ENCODE measurements at regions not wholly inside any gene's neighbourhood (a gene's known extent, or its start where the extent isn't known, plus 50 kb on each side); places are given as distances from the start of the nearest gene placed in this dataset.

DNA sequence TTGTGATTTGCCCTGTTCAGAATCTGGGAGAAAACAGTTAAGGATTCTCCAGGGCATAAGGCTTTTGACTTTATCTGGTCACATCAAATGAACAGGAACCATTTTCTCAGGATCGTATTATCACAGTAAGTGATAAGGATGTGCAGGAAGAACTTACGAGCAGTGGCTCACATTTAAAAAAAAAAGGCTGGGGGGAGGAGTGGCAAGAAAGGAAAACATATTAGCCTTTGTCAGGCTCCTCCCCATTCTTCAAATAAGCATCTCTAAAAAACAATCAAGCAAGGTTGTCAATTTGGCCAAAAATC is 234.3 kb upstream of the TMEM161B start:
- intact Hi-C loops (cut with DNase I), result no loop called here
- Histone ChIP-seq H3K27me3 (ENCODE audit: control insufficient read depth, insufficient read depth, low read length) (no peaks in the 10 kb centered on the region), H3K9me3 (ENCODE audit: control insufficient read depth in 2 of 3, insufficient read depth in 1 of 3, low read length in 3 of 3) (no peaks in the 10 kb centered on the region), H3K27ac (ENCODE audit: low read depth in 2 of 2, low read length in 2 of 2) (no peak overlapping the region), H3K9ac (ENCODE audit: low read length in 3 of 3) (no peak overlapping the region), H3K36me3 (ENCODE audit: control insufficient read depth in 2 of 3, insufficient read depth in 3 of 3, low read length in 3 of 3) (no peaks in the 10 kb centered on the region), H3K4me3 (ENCODE audit: low read length in 3 of 3) (peak overlapping the region in 2 of 3 donors; percentile 69 to 77), H3K4me1 (ENCODE audit: control insufficient read depth in 2 of 3, insufficient read depth in 2 of 3, low read depth in 1 of 3, low read length in 3 of 3) (no peaks in the 10 kb centered on the region)
- FAIRE-seq (no peak), DNase-seq (no peak)
- no peak for TF ChIP-seq CTCF (IDR thresholded peaks at IDR 0.05; ENCODE audit: borderline replicate concordance, extremely low read depth, insufficient read depth)

GRCh38 chr5:88502179-88503040 is 233.8 kb upstream of the TMEM161B start:
- Histone ChIP-seq H3K36me3 (ENCODE audit: control insufficient read depth in 2 of 3, insufficient read depth in 3 of 3, low read length in 3 of 3) (no peaks in the 10 kb centered on the region), H3K27ac (ENCODE audit: low read depth in 2 of 2, low read length in 2 of 2) (no peak overlapping the region), H3K9me3 (ENCODE audit: control insufficient read depth in 2 of 3, insufficient read depth in 1 of 3, low read length in 3 of 3) (no peaks in the 10 kb centered on the region), H3K4me3 (ENCODE audit: low read length in 3 of 3) (peak overlapping the region; percentile 30 to 77 (median 69)), H3K27me3 (ENCODE audit: control insufficient read depth, insufficient read depth, low read length) (no peaks in the 10 kb centered on the region), H3K9ac (ENCODE audit: low read length in 3 of 3) (peak overlapping the region in 2 of 3 donors; percentile 9 to 15), H3K4me1 (ENCODE audit: control insufficient read depth in 2 of 3, insufficient read depth in 2 of 3, low read depth in 1 of 3, low read length in 3 of 3) (no peaks in the 10 kb centered on the region)
- TF ChIP-seq CTCF (IDR thresholded peaks at IDR 0.05; ENCODE audit: borderline replicate concordance, extremely low read depth, insufficient read depth), result no peak
- intact Hi-C loops (cut with DNase I), result no loop called here
- DNase-seq, result peak in 1 of 5 donors; percentile 13
- no peak for FAIRE-seq

GRCh38 chr5:88495810-88496209 is 227.2 kb upstream of the TMEM161B start:
- no peaks in the 10 kb centered on the region for H3K36me3 ChIP-seq (ENCODE audit: control insufficient read depth in 2 of 3, insufficient read depth in 3 of 3, low read length in 3 of 3)
- FAIRE-seq, result no peak

More at GRCh38 chr5:88495810-88496209, 227.2 kb upstream of the TMEM161B start:
- H3K4me1 ChIP-seq (ENCODE audit: control insufficient read depth in 2 of 3, insufficient read depth in 2 of 3, low read depth in 1 of 3, low read length in 3 of 3), result no peaks in the 10 kb centered on the region
- no peak for DNase-seq
- H3K27ac ChIP-seq (ENCODE audit: low read depth in 2 of 2, low read length in 2 of 2), result no peak overlapping the region
- no peak overlapping the region for H3K9ac ChIP-seq (ENCODE audit: low read length in 3 of 3)
- no peak for TF ChIP-seq CTCF (IDR thresholded peaks at IDR 0.05; ENCODE audit: borderline replicate concordance, extremely low read depth, insufficient read depth)
- intact Hi-C loops (cut with DNase I), result no loop called here
- H3K9me3 ChIP-seq (ENCODE audit: control insufficient read depth in 2 of 3, insufficient read depth in 1 of 3, low read length in 3 of 3), result no peaks in the 10 kb centered on the region
- H3K27me3 ChIP-seq (ENCODE audit: control insufficient read depth, insufficient read depth, low read length), result no peaks in the 10 kb centered on the region
- H3K4me3 ChIP-seq (ENCODE audit: low read length in 3 of 3), result no peak overlapping the region
